ENCODE measurements at regions not wholly inside any gene's neighbourhood (a gene's known extent, or its start where the extent isn't known, plus 50 kb on each side); places are given as distances from the start of the nearest gene placed in this dataset.

DNA sequence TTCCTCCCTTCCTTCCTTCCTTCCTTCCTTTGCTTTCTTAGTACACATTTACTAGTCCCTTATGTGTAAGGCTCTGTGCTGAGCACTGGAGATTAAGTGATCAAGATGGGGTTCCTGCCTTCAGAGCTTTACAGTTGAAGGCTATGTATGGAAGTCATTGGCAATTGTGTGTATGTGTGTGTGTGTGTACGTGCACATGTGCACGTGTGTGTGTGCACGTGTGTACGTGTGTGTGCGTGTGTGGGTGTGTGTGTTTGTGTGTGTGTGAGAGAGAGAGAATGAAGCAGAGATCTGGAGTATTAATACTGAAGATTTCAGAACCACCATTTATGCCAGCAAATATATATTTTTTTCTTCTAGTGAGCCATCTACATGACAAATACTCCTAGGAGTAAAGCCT lies 184.9 kb upstream of the NFIB start:
- Histone ChIP-seq H3K27me3 (ENCODE audit: insufficient read depth) (no peaks in the 10 kb centered on the region), H2AFZ (no peak overlapping the region), H3K79me2 (replicated peaks; ENCODE audit: insufficient read depth) (no peaks in the 10 kb centered on the region), H3K36me3 (ENCODE audit: insufficient read depth) (no peaks in the 10 kb centered on the region), H3K9me2 (ENCODE audit: insufficient read depth) (0 out of 2 replicates have a peak, but pooled peaks cover 7% of the 10 kb centered on the region), H3K27ac (ENCODE audit: low read depth) (no peak overlapping the region), H3K4me3 (no peak overlapping the region), H3F3A (replicated peaks; ENCODE audit: low read depth) (no peaks in the 10 kb centered on the region), H3K4me2 (no peak overlapping the region), H4K20me1 (replicated peaks; ENCODE audit: insufficient read depth) (no peaks in the 10 kb centered on the region), H3K4me1 (ENCODE audit: insufficient read depth) (peaks cover 6% of the 10 kb centered on the region; the same call in 1 of the 2 replicates)
- Mint-ChIP-seq H3K4me3 (no peak overlapping the region), H3K9me3 (no peaks in the 10 kb centered on the region), H3K4me1 (peaks cover 13% of the 10 kb centered on the region), H3K27ac (no peak overlapping the region), H3K27me3 (ENCODE audit: insufficient read depth, low read depth, poor library complexity) (no peaks in the 10 kb centered on the region), H3K36me3 (ENCODE audit: low read depth) (no peaks in the 10 kb centered on the region)
- DNase-seq (ENCODE audit: low spot score) (no peak), ATAC-seq (no peak)
- TF ChIP-seq, protein P1, sequence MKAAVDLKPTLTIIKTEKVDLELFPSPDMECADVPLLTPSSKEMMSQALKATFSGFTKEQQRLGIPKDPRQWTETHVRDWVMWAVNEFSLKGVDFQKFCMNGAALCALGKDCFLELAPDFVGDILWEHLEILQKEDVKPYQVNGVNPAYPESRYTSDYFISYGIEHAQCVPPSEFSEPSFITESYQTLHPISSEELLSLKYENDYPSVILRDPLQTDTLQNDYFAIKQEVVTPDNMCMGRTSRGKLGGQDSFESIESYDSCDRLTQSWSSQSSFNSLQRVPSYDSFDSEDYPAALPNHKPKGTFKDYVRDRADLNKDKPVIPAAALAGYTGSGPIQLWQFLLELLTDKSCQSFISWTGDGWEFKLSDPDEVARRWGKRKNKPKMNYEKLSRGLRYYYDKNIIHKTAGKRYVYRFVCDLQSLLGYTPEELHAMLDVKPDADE (IDR thresholded peaks at IDR 0.05) = no peak
- TF ChIP-seq JUNB (IDR thresholded peaks at IDR 0.05; ENCODE audit: unreplicated experiment) (no peak), POLR2AphosphoS5 (IDR thresholded peaks at IDR 0.05; ENCODE audit: low read depth) (no peak), CTCF (conservative IDR thresholded peaks at IDR 0.05; ENCODE audit: low read depth in 2 of 2) (no peak), EZH2phosphoT487 (IDR thresholded peaks at IDR 0.05; ENCODE audit: unreplicated experiment) (no peak), EZH2 (IDR thresholded peaks at IDR 0.05; ENCODE audit: low read depth, unreplicated experiment) (no peak), NANOG (IDR thresholded peaks at IDR 0.05; ENCODE audit: borderline replicate concordance) (no peak), STAT1 (IDR thresholded peaks at IDR 0.05; ENCODE audit: unreplicated experiment) (no peak), REST (IDR thresholded peaks at IDR 0.05; ENCODE audit: unreplicated experiment) (no peak), CREB1 (CRISPR knock-in tag; IDR thresholded peaks at IDR 0.05; ENCODE audit: low read depth) (no peak), ZNF331 (CRISPR knock-in tag; IDR thresholded peaks at IDR 0.05; ENCODE audit: low read depth) (no peak), ZNF114 (CRISPR knock-in tag; IDR thresholded peaks at IDR 0.05) (no peak), ZNF462 (CRISPR knock-in tag; IDR thresholded peaks at IDR 0.05) (no peak)
